Activated CD8-positive, alpha-beta T cell treated with anti-CD3 and anti-CD28 coated beads for 36 hours (primary cell): ENCODE measurements at regions not wholly inside any gene's neighbourhood (a gene's known extent, or its start where the extent isn't known, plus 50 kb on each side); places are given as distances from the start of the nearest gene placed in this dataset.
"Not testable (repeated sequence)": the region's sequence is repeated elsewhere in the genome, so short reads cannot be mapped to it uniquely, and the experiment has no call there.

Experiments used
- ATAC-seq: fragments of 200-7000 bp; cut with Tn5 transposase; one replicate; pipeline ENCODE4 v1.10.0; 2021; ENCODE audit warnings: mild to moderate bottlenecking, moderate library complexity
- CTCF ChIA-PET: fragments of 350-600 bp; sonication (Branson Sonifier 250); formaldehyde crosslinking; loops from one replicate; lab custom pipeline; 2021; ENCODE audit warnings: antibody characterized with exemption; lab: Charles Lee
- POLR2A ChIA-PET: fragments of 350-600 bp; sonication (Branson Sonifier 250); formaldehyde crosslinking; loops from one replicate; lab custom pipeline; 2021; ENCODE audit warnings: antibody characterized with exemption; lab: Charles Lee
- DNase-seq: peaks from one replicate; pipeline ENCODE4 v3.0.0-alpha.2; 2020
- H3K27ac Mint-ChIP-seq: one replicate; pipeline ENCODE4 v1.8.0; 2021; ENCODE audit warnings: mild to moderate bottlenecking, mixed read lengths
- H3K27me3 Mint-ChIP-seq: one replicate; pipeline ENCODE4 v1.8.0; 2021; ENCODE audit warnings: mixed read lengths
- H3K36me3 Mint-ChIP-seq: one replicate; pipeline ENCODE4 v1.8.0; 2021; ENCODE audit warnings: low read depth, mixed read lengths
- H3K4me1 Mint-ChIP-seq: one replicate; pipeline ENCODE4 v1.8.0; 2021; ENCODE audit warnings: low read depth, mixed read lengths
- H3K4me3 Mint-ChIP-seq: one replicate; pipeline ENCODE4 v1.8.0; 2021; ENCODE audit warnings: mild to moderate bottlenecking, moderate library complexity, mixed read lengths
- H3K9me3 Mint-ChIP-seq: one replicate; pipeline ENCODE4 v1.8.0; 2021; ENCODE audit warnings: mixed read lengths
- CTCF ChIP-seq: fragments of 200-600 bp; IDR thresholded peaks from one replicate; pipeline ENCODE4 v1.8.0; 2022; ENCODE audit warnings: antibody characterized with exemption, mild to moderate bottlenecking
- intact Hi-C: fragments of 100-400 bp; cut with micrococcal nuclease; formaldehyde crosslinking; loops from one replicate; pipeline ENCODE4 v1.10.0; 2022

GRCh38 chr4:111417521-111417920 is 727.7 kb upstream of the FAM241A start:
- ChIA-PET CTCF (no interaction called here), POLR2A (no interaction called here)
- DNase-seq (no peak), ATAC-seq (no peak)
- H3K27ac Mint-ChIP-seq, result no peak overlapping the region
- H3K27me3 Mint-ChIP-seq, result no peaks in the 10 kb centered on the region
- no peak overlapping the region for H3K4me3 Mint-ChIP-seq
- no peaks in the 10 kb centered on the region for H3K9me3 Mint-ChIP-seq
- intact Hi-C loops, result no loop called here
- no peaks in the 10 kb centered on the region for H3K4me1 Mint-ChIP-seq
- no peaks in the 10 kb centered on the region for H3K36me3 Mint-ChIP-seq
- TF ChIP-seq CTCF, result no peak

GRCh38 chr4:111433441-111433840 is 711.8 kb upstream of the FAM241A start:
- H3K4me3 Mint-ChIP-seq, result no peak overlapping the region
- H3K27ac Mint-ChIP-seq, result no peak overlapping the region
- H3K36me3 Mint-ChIP-seq, result no peaks in the 10 kb centered on the region
- no peaks in the 10 kb centered on the region for H3K27me3 Mint-ChIP-seq
- intact Hi-C loops, result no loop called here
- ChIA-PET CTCF (no interaction called here), POLR2A (no interaction called here)
- H3K9me3 Mint-ChIP-seq, result peaks cover 4% of the 10 kb centered on the region
- TF ChIP-seq CTCF, result no peak
- H3K4me1 Mint-ChIP-seq, result no peaks in the 10 kb centered on the region
- ATAC-seq (no peak), DNase-seq (no peak)

GRCh38 chr4:111434586-111434985 is 710.7 kb upstream of the FAM241A start:
- intact Hi-C loops, result no loop called here
- H3K9me3 Mint-ChIP-seq, result peaks cover 2% of the 10 kb centered on the region
- TF ChIP-seq CTCF, result no peak
- no peaks in the 10 kb centered on the region for H3K36me3 Mint-ChIP-seq
- no peak for ATAC-seq
- ChIA-PET CTCF (no interaction called here), POLR2A (no interaction called here)
- H3K27me3 Mint-ChIP-seq, result no peaks in the 10 kb centered on the region
- DNase-seq, result no peak
- no peaks in the 10 kb centered on the region for H3K4me1 Mint-ChIP-seq
- H3K27ac Mint-ChIP-seq, result no peak overlapping the region
- no peak overlapping the region for H3K4me3 Mint-ChIP-seq

- Mint-ChIP-seq H3K27ac (no peak overlapping the region), H3K4me1 (no peaks in the 10 kb centered on the region), H3K36me3 (no peaks in the 10 kb centered on the region), H3K27me3 (no peaks in the 10 kb centered on the region), H3K4me3 (no peak overlapping the region), H3K9me3 (peaks cover 2% of the 10 kb centered on the region)
- POLR2A ChIA-PET, result no interaction called here
- intact Hi-C loops, result no loop called here
- TF ChIP-seq CTCF, result no peak
- CTCF ChIA-PET, result no interaction called here
- ATAC-seq, result no peak
- DNase-seq, result no peak
Observed at GRCh38 chr4:111435986-111436744, 709.1 kb upstream of the FAM241A start.

- intact Hi-C loops, result no loop called here
- Mint-ChIP-seq H3K4me3 (no peak overlapping the region), H3K27ac (no peak overlapping the region)
Observed at GRCh38 chr4:111441687-111442086, 703.6 kb upstream of the FAM241A start.

GRCh38 chr4:111444836-111445235 is 700.4 kb upstream of the FAM241A start:
- H3K27me3 Mint-ChIP-seq, H3K4me3 Mint-ChIP-seq, DNase-seq, H3K4me1 Mint-ChIP-seq, H3K27ac Mint-ChIP-seq, intact Hi-C loops, POLR2A ChIA-PET, ATAC-seq, H3K9me3 Mint-ChIP-seq, CTCF ChIA-PET, H3K36me3 Mint-ChIP-seq: not testable (repeated sequence)

More at GRCh38 chr4:111441687-111442086, 703.6 kb upstream of the FAM241A start:
- TF ChIP-seq CTCF, result no peak
- ChIA-PET CTCF (no interaction called here), POLR2A (no interaction called here)
- Mint-ChIP-seq H3K4me1 (no peaks in the 10 kb centered on the region), H3K27me3 (no peaks in the 10 kb centered on the region), H3K36me3 (no peaks in the 10 kb centered on the region), H3K9me3 (no peaks in the 10 kb centered on the region)
- no peak for DNase-seq
- ATAC-seq, result no peak
